ENCODE measurements at regions not wholly inside any gene's neighbourhood (a gene's known extent, or its start where the extent isn't known, plus 50 kb on each side); places are given as distances from the start of the nearest gene placed in this dataset.
"Not testable (repeated sequence)": the region's sequence is repeated elsewhere in the genome, so short reads cannot be mapped to it uniquely, and the experiment has no call there.

GRCh38 chr16:13850173-13850572, 69.8 kb upstream of the ERCC4 start:
- TF ChIP-seq MAX (IDR thresholded peaks at IDR 0.05; ENCODE audit: insufficient read depth, insufficient read length); CTCF (IDR thresholded peaks at IDR 0.05; ENCODE audit: extremely low read depth in 1 of 2, insufficient read depth in 1 of 2, low read depth in 1 of 2, low read length in 2 of 2); POLR2A (IDR thresholded peaks at IDR 0.05; ENCODE audit: low read depth, low read length); EZH2 (IDR thresholded peaks at IDR 0.05; ENCODE audit: borderline replicate concordance, low read depth, low read length, severe bottlenecking); POLR2AphosphoS5 (IDR thresholded peaks at IDR 0.05; ENCODE audit: insufficient read depth, low read depth, low read length); JUN (IDR thresholded peaks at IDR 0.05; ENCODE audit: borderline replicate concordance, insufficient read depth, insufficient read length, low read depth): not testable (repeated sequence)

Data from endothelial cell of umbilical vein (primary cell).